ENCODE measurements at regions not wholly inside any gene's neighbourhood (a gene's known extent, or its start where the extent isn't known, plus 50 kb on each side); places are given as distances from the start of the nearest gene placed in this dataset.

DNA sequence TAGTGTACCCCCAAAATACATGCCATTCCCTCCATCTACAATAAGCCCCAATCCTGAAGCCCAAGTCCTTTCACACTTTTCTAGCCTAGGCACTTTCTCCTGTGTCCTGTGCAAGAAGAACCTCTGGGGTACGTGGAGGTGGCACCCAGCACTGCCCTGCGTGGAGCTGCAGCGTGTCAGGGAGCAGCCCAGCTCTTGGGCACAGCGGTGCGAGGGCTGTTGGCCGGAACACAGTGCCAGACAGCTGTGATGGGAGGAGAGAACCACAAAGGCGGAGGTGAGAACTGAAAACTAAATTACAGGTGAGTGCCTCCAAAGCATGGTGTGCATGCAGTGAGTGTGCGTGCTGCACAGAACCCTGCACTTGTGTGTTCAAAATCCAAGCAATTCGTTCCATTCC is 621.3 kb upstream of the ADARB2 start:
- TF ChIP-seq POLR2A (IDR thresholded peaks at IDR 0.05), result no peak
- TF ChIP-seq, protein P1, sequence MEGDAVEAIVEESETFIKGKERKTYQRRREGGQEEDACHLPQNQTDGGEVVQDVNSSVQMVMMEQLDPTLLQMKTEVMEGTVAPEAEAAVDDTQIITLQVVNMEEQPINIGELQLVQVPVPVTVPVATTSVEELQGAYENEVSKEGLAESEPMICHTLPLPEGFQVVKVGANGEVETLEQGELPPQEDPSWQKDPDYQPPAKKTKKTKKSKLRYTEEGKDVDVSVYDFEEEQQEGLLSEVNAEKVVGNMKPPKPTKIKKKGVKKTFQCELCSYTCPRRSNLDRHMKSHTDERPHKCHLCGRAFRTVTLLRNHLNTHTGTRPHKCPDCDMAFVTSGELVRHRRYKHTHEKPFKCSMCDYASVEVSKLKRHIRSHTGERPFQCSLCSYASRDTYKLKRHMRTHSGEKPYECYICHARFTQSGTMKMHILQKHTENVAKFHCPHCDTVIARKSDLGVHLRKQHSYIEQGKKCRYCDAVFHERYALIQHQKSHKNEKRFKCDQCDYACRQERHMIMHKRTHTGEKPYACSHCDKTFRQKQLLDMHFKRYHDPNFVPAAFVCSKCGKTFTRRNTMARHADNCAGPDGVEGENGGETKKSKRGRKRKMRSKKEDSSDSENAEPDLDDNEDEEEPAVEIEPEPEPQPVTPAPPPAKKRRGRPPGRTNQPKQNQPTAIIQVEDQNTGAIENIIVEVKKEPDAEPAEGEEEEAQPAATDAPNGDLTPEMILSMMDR (IDR thresholded peaks at IDR 0.05), result no peak
